22Rv1 (cell line): ENCODE measurements at regions not wholly inside any gene's neighbourhood (a gene's known extent, or its start where the extent isn't known, plus 50 kb on each side); places are given as distances from the start of the nearest gene placed in this dataset.

ENCODE experiments used
- H3K27ac ChIP-seq: fragments of 450-650 bp; 2 replicates; pipeline ENCODE4 v1.5.1; 2017
- CTCF ChIP-seq: fragments of 450-650 bp; IDR thresholded peaks from 2 replicates; pipeline ENCODE4 v1.5.1; 2017; ENCODE audit warnings: mild to moderate bottlenecking
- ZFX ChIP-seq: fragments of 450-650 bp; IDR thresholded peaks from 2 replicates; pipeline ENCODE4 v1.6.1; 2017; ENCODE audit warnings: antibody characterized with exemption, borderline replicate concordance

DNA sequence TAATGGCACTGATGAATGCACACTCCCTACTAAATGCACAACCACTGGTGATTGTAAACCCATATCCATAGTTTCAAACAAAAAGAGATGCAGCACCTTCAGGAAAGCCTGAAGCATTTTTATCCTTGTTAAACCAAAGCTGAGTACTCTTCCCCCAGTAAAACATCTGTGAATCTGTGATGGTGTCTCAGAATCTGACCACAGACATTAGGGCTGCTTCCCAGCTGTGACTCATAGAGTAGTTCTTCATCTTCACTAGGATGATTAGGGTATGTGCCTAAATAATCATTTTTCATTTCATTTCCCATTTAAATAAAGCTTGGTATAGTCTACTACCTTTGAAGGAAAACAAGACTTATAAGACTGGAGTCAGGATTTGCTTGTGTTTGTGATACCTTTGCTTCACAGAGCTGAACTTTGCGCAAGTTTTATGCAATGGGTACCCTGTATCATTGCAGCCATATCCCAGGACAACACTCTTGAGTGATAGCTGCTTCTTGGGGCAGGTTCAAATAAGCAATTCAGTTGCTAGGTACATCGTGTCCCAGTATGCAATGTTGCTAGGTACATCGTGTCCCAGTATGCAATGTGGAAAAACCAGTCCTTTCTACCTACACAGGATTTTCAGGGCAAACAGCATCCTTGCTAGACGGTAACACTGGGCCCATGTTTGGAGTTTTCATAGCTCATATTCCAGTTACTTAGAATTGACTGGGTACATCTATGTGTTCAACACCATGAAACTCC lies 277.1 kb downstream of the IRS2 start:
- no peak for TF ChIP-seq CTCF
- TF ChIP-seq ZFX, result no peak

GRCh38 chr13:109500146-109500773 lies 286.1 kb downstream of the IRS2 start:
- H3K27ac ChIP-seq, result no peak overlapping the region
- TF ChIP-seq CTCF, result no peak

More for the DNA sequence above, 277.1 kb downstream of the IRS2 start:
- peak overlapping the region; percentile 92 for H3K27ac ChIP-seq

DNA sequence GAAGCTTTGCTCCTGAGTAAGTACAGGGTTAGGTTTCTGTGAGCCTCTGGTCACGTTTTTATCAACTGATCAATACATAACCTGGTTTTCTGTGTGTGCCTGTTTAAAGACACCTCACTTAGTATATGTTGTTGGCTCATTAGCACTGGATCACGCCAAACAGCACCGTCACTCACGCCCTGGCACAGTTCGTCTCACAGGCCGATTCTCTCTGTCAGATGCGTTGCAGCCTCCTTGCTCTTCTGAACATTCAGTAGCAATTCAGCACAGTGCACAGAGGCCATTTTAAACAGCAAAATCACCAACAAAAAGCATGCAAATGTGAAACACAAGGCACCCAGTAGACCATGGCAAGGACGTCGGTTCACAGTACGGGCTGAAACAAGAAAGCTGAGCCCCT lies 288.5 kb downstream of the IRS2 start:
- no peak for TF ChIP-seq ZFX
- TF ChIP-seq CTCF, result no peak
- no peak overlapping the region for H3K27ac ChIP-seq

DNA sequence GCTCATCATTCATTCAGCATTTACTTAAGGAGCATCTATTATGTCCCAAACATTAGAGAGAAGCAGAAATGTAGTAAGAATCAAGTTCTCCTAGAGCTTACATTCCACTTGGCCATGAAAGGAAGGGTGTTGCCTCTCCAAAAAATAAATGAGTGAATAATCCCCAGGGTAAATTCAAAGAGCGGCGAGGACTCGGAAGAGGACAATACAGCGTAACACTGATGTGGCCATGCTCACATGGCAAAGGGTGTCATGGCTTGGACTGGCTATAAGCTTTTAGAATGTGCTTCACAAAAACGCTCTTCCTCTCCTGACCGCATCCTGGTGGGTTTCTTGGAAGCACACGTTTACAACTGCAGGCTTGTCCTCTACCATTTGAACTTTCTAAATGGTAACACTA lies 290.2 kb downstream of the IRS2 start:
- TF ChIP-seq CTCF, result no peak
- TF ChIP-seq ZFX, result no peak
- no peak overlapping the region for H3K27ac ChIP-seq

DNA sequence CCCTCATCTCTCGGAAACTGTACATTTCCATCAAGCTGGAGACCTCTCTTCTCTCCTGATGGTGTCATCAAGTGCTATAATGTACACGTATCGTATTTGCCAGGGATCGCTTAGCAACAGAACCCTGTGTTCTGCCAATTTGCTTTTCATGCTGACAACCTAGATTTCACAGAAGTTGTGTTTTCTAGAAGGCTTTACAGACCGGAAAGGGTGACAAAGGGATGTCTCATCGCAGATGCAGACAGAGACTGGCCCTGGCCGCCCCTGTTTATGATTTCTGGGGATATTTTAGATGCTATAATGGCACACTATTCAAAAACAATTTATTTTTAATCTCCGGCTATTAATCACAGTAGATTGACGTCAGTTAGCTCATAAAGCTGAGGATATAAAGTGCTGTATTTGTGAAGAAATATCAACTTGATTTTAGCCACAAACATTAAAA lies 291.4 kb downstream of the IRS2 start:
- H3K27ac ChIP-seq, result peak overlapping the region; percentile 45
- TF ChIP-seq ZFX, result no peak

DNA sequence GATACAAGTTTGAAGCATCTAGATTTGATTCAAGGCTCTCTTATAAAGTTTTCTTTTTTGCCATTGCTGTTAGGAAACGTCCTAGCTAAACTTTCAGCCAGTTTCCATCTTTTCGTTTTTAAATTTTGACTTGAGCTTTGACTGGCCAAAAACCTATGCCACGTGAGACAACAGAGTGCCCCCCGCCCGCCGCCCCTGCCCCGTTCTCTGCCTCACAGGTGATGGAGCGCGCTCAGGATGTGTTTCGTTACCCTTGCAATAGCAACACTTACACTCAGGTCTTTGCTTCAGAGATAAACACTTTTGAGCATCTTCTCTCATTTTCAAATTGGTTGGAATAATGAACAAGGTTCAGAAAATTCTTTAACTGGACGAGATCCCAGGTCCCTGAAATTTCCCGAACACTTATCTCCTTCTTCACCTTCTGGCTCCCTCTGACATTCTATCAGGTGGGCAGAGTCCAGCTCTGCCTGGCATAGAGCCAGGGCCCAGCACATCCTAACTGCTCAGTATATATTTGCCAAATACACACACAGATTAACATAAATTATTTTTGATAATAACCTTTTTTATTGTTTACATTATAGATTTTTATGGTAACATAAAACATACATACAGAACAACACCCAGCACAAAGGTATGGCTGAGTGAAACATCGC lies 301.1 kb downstream of the IRS2 start:
- TF ChIP-seq CTCF, result no peak
- TF ChIP-seq ZFX, result no peak
- H3K27ac ChIP-seq, result peak overlapping the region; percentile 47

GRCh38 chr13:109483284-109483683 lies 303.1 kb downstream of the IRS2 start:
- no peak overlapping the region for H3K27ac ChIP-seq
- TF ChIP-seq CTCF, result no peak
- no peak for TF ChIP-seq ZFX
